ENCODE measurements at regions not wholly inside any gene's neighbourhood (a gene's known extent, or its start where the extent isn't known, plus 50 kb on each side); places are given as distances from the start of the nearest gene placed in this dataset.

- H3K4me3 Mint-ChIP-seq, result no peak overlapping the region
- Histone ChIP-seq H3K36me3 (ENCODE audit: control insufficient read depth, insufficient read depth, low read length) (no peaks in the 10 kb centered on the region), H3K4me1 (ENCODE audit: control insufficient read depth, insufficient read depth, low read length) (no peaks in the 10 kb centered on the region), H3K4me3 (ENCODE audit: low read length) (no peak overlapping the region), H3K27me3 (ENCODE audit: control insufficient read depth, insufficient read depth, low read length) (no peaks in the 10 kb centered on the region), H3K27ac (ENCODE audit: low read length) (no peak overlapping the region), H3K9me3 (ENCODE audit: control insufficient read depth, insufficient read depth, low read length) (no peaks in the 10 kb centered on the region)
- intact Hi-C loops (cut with micrococcal nuclease), result no loop called here
- ATAC-seq (no peak), DNase-seq (no peak)
- no peaks in the 10 kb centered on the region for H3K4me1 Mint-ChIP-seq
- H3K36me3 Mint-ChIP-seq, result no peaks in the 10 kb centered on the region
- 87% methylated on average over 3 of the region's 3 CpGs for WGBS (ENCODE audit: insufficient coverage)
- peaks cover 0 to 2% of the 10 kb centered on the region in 2 donors for H3K9me3 Mint-ChIP-seq
- TF ChIP-seq, protein P1, sequence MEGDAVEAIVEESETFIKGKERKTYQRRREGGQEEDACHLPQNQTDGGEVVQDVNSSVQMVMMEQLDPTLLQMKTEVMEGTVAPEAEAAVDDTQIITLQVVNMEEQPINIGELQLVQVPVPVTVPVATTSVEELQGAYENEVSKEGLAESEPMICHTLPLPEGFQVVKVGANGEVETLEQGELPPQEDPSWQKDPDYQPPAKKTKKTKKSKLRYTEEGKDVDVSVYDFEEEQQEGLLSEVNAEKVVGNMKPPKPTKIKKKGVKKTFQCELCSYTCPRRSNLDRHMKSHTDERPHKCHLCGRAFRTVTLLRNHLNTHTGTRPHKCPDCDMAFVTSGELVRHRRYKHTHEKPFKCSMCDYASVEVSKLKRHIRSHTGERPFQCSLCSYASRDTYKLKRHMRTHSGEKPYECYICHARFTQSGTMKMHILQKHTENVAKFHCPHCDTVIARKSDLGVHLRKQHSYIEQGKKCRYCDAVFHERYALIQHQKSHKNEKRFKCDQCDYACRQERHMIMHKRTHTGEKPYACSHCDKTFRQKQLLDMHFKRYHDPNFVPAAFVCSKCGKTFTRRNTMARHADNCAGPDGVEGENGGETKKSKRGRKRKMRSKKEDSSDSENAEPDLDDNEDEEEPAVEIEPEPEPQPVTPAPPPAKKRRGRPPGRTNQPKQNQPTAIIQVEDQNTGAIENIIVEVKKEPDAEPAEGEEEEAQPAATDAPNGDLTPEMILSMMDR (IDR thresholded peaks at IDR 0.05), result no peak
- H3K27me3 Mint-ChIP-seq (ENCODE audit: low read depth in 2 of 2), result no peaks in the 10 kb centered on the region
- no peak overlapping the region for H3K27ac Mint-ChIP-seq
These were observed 350.7 kb downstream of the DCHS2 start for GRCh38 chr4:154140869-154141268.

DNA sequence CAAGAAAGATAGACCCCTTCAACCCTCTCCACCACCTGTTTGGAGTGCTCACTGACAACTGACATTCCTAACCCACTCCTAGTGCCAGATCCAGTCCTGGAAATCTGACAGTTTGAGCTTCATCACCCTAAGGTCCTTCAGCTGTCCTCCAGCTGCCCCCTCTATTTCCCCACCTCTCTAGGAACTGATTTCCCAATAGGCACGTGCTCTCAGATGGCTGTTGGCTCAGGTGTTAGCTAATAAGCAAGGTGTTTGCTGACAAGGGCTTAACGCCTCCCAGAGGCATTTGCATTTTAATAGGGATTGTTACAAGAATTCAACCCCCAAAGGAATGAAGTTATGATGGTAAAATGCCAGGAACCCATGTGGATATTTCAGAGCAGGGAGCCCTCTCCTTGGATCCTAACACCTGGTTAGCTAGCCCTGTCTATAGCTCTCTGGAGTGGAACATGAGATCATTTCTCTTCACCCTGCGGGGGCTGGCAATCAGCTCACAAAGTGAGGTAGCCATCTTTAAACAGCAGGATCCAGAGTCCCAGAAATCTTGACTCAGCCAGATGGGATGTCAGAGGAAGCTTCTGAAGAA lies 348.5 kb upstream of the SFRP2 start:
- ATAC-seq (no peak), DNase-seq (no peak)
- no peaks in the 10 kb centered on the region for H3K36me3 Mint-ChIP-seq
- no peaks in the 10 kb centered on the region for H3K4me1 Mint-ChIP-seq
- no peaks in the 10 kb centered on the region for H3K27me3 Mint-ChIP-seq (ENCODE audit: low read depth in 2 of 2)
- peaks cover 0 to 4% of the 10 kb centered on the region in 2 donors for H3K9me3 Mint-ChIP-seq
- H3K27me3 ChIP-seq (ENCODE audit: control insufficient read depth, insufficient read depth, low read length), result no peaks in the 10 kb centered on the region
- no peak overlapping the region for H3K27ac ChIP-seq (ENCODE audit: low read length)
- TF ChIP-seq, protein P1 (IDR thresholded peaks at IDR 0.05), result no peak
- H3K36me3 ChIP-seq (ENCODE audit: control insufficient read depth, insufficient read depth, low read length), result no peaks in the 10 kb centered on the region
- intact Hi-C loops (cut with micrococcal nuclease), result no loop called here
- no peak overlapping the region for H3K4me3 ChIP-seq (ENCODE audit: low read length)
- H3K9me3 ChIP-seq (ENCODE audit: control insufficient read depth, insufficient read depth, low read length), result no peaks in the 10 kb centered on the region
- WGBS (ENCODE audit: insufficient coverage), result 44% methylated on average over 3 of the region's 3 CpGs
- H3K27ac Mint-ChIP-seq, result no peak overlapping the region
- H3K4me3 Mint-ChIP-seq, result no peak overlapping the region
- H3K4me1 ChIP-seq (ENCODE audit: control insufficient read depth, insufficient read depth, low read length), result no peaks in the 10 kb centered on the region

GRCh38 chr4:154135576-154135975 lies 346.7 kb upstream of the SFRP2 start:
- Histone ChIP-seq H3K27me3 (ENCODE audit: control insufficient read depth, insufficient read depth, low read length) (no peaks in the 10 kb centered on the region), H3K4me3 (ENCODE audit: low read length) (no peak overlapping the region), H3K9me3 (ENCODE audit: control insufficient read depth, insufficient read depth, low read length) (no peaks in the 10 kb centered on the region), H3K27ac (ENCODE audit: low read length) (no peak overlapping the region), H3K36me3 (ENCODE audit: control insufficient read depth, insufficient read depth, low read length) (no peaks in the 10 kb centered on the region), H3K4me1 (ENCODE audit: control insufficient read depth, insufficient read depth, low read length) (no peaks in the 10 kb centered on the region)
- DNase-seq, result no peak
- Mint-ChIP-seq H3K4me3 (no peak overlapping the region), H3K27ac (no peak overlapping the region), H3K36me3 (no peaks in the 10 kb centered on the region), H3K4me1 (no peaks in the 10 kb centered on the region), H3K27me3 (ENCODE audit: low read depth in 2 of 2) (no peaks in the 10 kb centered on the region), H3K9me3 (peaks cover 0 to 4% of the 10 kb centered on the region in 2 donors)
- intact Hi-C loops (cut with micrococcal nuclease), result no loop called here
- WGBS (ENCODE audit: insufficient coverage), result 92% methylated on average over 18 of the region's 18 CpGs
- TF ChIP-seq, protein P1 (IDR thresholded peaks at IDR 0.05), result no peak
- ATAC-seq, result no peak

DNA sequence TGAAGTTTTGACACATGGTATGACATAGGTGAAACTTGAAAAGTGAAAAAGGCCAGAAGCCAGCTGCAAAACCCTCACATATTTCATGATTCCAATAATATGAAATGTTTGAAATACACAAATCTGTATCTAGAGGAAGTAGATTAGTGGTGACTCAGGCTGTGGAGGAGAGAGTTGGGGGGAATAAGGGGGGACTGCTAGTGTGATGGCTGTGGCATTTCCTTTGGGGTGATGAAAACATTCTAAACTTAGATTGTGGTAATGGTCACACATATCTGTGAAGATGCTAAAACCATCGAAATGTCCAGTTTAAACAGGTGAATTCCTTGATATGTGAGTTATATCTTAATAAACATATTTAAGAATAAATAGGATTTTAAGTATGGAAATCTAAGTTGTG lies 343.5 kb upstream of the SFRP2 start:
- WGBS (ENCODE audit: insufficient coverage), result no CpG with 5 or more reads among the region's 1 CpG
- DNase-seq, result no peak
- Histone ChIP-seq H3K36me3 (ENCODE audit: control insufficient read depth, insufficient read depth, low read length) (no peaks in the 10 kb centered on the region), H3K4me3 (ENCODE audit: low read length) (no peak overlapping the region), H3K27me3 (ENCODE audit: control insufficient read depth, insufficient read depth, low read length) (no peaks in the 10 kb centered on the region), H3K4me1 (ENCODE audit: control insufficient read depth, insufficient read depth, low read length) (no peaks in the 10 kb centered on the region), H3K9me3 (ENCODE audit: control insufficient read depth, insufficient read depth, low read length) (no peaks in the 10 kb centered on the region), H3K27ac (ENCODE audit: low read length) (no peak overlapping the region)
- no peaks in the 10 kb centered on the region for H3K27me3 Mint-ChIP-seq (ENCODE audit: low read depth in 2 of 2)
- peaks cover 3% of the 10 kb centered on the region in 2 donors for H3K9me3 Mint-ChIP-seq
- H3K4me3 Mint-ChIP-seq, result no peak overlapping the region
- TF ChIP-seq, protein P1 (IDR thresholded peaks at IDR 0.05), result no peak
- H3K36me3 Mint-ChIP-seq, result no peaks in the 10 kb centered on the region
- H3K27ac Mint-ChIP-seq, result no peak overlapping the region
- H3K4me1 Mint-ChIP-seq, result no peaks in the 10 kb centered on the region
- intact Hi-C loops (cut with micrococcal nuclease), result no loop called here
- ATAC-seq, result no peak

All from natural killer cell (primary cell).